T1000 (cell line): ENCODE measurements at regions not wholly inside any gene's neighbourhood (a gene's known extent, or its start where the extent isn't known, plus 50 kb on each side); places are given as distances from the start of the nearest gene placed in this dataset.

Experiments used
- DNase-seq: peaks from one replicate; lab custom pipeline; 2025; ENCODE audit warnings: mixed read lengths; lab: John Stamatoyannopoulos, UW

DNA sequence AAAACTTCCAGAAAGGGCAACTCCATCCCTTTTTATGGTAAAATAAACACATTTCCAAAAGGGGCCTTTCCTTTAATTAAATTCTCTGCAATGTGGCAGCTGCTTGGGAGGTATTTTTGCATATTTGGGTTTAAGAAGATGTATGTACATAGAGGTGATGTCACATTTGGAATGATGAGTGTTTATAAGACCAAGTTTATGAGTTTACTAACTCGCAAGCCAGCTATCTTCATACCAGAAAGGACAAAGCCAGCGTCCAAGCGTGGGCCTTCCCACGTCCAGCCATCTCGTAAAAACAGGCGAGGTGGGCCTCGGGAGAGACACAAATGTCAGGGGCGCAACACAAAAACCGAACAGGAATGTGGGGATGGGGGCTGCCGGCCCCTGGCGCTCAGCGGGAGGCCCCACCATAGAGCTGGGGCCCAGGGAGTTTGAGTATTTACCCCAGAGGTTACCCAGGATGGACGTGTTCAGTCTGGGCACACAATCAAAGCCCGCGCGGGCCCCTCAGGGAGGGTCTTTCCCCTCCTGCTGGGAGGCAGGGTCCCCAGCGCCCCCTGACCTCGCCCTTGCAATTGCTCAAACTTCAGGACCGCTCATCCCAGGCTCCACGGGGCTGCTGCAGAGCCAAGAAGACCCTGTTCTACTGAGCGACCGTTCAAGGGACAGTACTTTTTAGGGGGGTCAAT lies 137.3 kb downstream of the TWIST2 start:
- no peak for DNase-seq

DNA sequence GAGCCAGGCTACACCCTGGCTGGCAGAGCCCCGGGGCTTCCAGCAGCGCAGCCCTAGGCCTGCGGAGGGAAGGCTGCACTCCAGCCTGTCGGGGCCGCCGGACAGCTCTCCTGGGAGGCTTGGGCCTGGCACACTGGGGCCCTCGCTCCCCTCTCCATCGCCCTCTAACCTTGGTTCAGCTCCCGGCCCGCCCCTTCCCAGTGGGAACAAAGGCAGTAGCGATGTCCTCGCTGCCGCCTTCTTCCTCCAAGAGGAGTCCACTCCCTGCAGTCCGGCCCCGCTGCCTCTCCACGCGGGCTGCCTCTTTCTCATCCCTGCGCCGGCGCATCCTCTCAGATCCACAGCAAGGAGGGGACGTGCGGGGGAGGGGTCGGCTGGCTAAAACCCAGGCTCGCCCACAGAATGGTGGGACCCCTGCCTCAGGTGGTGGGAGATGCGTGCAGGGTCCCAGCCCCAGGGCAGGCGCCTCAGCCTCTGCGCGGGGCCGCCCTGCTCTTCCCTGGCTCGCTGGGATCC lies 138.1 kb downstream of the TWIST2 start:
- no peak for DNase-seq

DNA sequence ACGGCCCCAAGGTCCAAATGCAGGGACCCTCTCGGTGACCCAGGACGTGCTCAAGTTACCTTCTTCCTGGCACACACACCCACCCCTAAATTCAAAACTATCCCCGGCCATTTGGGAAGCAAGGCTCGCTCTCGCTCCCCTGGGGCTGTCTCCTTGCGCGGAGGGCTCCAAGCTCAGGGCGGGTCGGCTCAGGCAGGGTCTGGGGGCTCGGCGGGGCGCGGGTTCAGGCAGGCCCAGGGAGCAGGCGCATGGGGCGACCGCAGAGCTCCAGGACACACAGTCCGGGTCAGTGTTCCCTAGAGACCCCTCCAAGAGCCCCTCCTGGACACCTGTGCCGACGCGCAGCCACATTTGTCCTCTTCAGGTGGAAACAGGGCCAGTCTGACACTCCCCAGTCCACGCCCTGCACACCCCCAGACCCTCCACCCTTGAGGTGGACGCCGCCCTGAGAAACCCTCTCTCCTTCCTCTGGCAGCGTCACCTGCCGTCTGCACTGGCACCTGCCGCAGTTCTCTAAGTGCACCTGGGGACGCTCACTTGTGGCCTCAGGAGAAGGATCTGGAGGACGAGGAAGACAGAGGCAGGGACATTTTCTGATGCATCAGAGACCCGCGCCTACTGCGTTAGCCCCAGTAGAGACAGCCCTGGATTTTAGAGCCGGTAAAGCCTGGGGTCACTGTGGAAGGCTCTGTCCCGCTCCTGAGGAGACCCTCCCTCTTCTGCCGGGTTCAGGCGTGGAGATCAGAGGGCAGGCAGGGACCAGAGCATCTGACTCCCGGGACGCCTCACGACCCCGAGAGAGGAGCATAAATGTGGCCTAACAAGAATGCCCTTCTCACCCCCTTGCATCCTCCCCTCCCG lies 138.8 kb downstream of the TWIST2 start:
- no peak for DNase-seq

DNA sequence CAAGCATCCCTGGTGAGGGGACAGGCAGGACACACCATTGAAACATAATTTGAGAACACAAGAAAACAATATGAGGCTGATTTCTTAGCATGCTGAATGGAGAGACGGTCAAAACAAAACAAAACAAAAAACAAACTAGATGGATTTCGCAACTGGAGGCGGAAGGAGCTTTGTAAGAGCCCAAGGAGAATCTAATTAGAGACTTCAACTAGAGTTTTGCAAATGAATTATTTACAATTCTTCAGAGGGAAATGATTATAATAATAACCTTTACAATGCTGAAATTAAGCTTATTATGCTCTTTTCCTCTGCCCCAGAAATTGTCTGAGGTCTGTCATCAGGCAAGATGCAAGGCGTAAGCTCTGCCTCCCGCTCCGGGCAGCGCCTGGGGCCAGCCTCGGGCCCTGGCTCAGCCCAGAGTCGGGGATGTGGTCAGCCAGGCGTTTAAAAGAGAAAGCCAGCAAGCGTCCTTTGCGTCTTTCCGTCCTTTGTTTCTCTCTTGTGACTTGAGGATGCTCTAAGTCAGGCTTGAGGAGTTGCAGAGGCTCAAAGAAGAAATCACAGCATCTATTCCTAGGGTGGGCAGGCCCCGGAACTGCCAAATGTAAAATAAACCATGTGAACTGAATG lies 139.6 kb downstream of the TWIST2 start:
- DNase-seq = no peak

DNA sequence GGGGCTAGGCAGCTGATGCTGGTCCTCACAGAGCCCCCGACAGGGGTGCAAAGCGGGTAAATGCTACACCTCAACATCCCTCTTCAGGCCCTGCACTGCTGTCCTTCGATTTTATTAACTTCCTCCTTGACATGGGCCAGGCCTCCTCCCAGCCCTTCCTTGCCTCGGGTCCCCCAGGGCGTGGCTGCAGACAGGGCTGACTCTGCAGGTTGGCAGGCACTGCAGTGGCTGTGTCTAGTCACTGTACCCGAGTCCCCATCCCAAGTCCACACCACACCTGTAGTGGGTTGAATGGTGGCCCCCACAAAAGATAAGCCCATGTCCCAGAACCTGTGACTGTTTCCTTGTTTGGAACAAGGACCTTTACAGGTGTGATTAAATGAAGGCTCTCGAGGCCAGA lies 140.2 kb downstream of the TWIST2 start:
- DNase-seq = no peak

DNA sequence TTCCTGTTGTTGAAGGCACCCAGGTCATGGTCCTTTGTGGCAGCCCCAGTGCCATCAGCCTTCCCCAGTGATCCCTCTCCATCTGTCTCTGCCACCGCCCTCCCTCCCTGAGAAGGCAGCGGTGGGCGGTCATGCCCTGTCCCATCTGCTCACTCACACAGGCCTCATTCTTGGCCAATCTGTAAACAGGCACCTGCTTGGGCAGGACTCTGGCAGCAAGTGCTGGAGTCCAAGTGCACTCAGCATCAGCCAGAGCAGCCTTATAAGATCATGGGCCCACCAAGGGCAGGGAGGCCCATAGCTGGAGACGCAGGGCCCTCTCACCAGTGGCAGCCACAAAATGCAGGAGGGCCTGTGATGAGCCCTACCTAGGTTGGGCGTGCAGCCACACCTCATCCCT lies 140.9 kb downstream of the TWIST2 start:
- no peak for DNase-seq

DNA sequence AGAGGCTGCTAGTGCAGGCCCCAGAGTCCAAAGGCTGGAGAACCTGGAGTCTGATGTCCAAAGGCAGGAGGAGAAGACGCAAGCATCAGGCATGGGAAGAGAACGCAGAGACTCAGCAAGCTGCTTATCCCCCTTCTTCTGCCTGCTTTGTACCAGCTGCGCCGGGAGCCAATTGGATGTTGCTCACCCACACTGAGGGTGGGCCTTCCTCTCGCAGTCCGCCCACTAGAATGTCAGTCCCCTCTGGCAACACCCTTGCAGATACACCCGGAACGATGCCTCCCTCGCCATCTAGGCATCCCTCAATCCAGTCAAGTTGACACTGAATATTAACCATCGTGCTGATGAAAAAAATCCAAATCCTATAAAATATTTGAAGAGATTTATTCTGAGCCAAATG lies 141.6 kb downstream of the TWIST2 start:
- DNase-seq = no peak

DNA sequence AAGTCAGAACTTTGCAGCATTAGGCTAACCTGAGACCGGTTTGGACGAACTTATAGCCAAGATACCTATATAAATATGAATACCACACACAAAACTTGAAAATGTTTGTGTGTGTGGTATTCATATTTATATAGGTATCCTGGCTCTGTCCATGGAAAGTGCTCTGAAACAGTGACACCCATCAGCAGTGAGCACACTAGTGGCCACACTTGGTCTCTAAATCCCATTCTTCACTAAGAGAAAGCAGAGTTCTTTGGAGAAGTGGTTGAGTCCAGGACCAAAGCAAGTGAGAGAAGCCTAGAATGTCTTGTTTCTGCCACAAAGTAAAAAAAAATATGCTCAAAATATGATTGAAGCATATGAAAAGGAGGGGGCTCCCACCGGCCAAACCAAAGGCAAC lies 146.5 kb downstream of the TWIST2 start:
- DNase-seq = no peak

DNA sequence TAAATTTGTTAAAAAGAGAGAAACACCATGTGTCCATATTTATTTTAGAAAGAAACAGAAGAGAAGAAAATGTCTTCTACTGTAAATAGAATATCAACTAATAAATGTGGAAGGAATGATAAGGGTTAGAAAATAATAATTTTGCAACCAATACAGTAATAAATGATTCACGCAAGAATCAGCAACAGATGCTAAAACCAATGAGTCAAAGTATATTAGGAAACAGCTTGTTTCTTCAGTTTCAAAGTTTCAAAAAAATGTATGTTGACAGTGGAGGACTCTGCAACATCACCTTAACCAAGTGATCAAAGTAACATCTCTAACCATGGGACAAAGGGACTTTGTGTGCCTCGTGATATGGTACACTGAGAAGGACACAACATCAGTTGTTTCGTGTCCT lies 147.0 kb downstream of the TWIST2 start:
- no peak for DNase-seq

DNA sequence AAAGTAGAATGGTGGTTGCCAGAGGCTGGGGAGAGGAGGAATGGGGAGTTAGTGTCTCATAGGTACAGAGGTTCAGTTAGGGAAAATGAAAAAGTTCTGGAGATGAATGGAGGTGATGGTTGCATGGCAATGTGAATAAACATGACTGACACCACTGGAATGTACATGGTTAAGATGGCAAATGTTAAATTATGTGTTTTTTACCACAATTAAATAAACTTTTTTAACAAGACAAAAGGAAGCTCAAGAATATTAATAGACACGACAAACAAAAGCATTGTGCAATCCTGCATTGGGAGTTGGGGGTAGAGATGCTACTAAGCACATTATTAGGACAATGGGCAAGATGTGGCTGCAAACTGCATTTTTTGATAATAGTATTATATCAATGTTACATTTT lies 147.7 kb downstream of the TWIST2 start:
- no peak for DNase-seq

DNA sequence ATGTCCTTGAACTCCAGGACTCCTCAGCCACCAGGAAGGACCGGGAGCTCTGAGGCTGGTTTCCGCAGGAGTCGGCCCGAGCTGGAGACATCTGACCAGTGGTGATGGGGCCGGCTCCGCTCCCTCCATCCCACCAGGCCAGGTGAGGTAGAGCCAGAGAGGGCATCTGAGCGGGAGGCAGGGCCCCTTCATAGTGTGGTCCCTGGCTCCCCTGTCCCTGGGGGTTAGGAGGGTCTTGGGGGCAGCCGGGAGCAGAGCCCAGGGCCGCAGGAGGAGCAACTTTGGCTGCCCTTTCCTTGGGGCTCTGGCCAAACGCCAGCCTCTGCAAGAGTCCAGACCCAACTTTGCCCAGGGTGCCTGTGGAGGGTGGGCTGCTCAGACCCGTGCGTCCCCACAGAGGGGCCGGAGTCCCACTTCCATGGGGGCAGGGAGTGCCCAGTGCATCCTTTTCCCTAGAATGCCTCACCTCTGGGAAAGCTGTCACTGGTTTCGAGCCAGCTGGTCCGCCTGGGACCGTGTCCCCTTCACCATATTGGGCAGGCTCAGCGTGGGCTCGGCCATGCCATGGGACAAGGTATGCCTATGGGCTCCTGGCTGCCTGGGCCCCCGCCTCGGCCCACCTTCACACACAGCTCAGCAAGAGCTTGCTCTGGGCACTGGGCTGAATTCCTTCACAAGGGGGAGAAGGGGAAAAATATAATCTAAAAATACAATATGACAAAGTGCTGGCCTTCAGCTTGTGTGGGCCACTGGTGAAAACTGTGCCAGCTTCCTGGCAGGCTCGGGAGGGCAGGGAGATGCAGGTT lies 148.6 kb downstream of the TWIST2 start:
- DNase-seq = no peak

DNA sequence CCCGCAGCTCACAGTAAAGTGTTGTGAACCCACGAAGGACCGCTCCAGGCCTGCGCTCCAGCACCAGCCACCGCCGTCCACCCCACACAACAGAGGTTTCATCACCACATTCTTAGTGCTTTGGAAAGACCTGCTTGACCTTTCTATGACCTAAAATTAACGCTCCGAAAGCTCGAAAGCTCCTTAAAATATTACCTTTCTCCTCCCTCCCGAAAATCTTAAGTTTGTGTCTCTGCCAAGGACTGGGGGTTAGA lies 149.2 kb downstream of the TWIST2 start:
- no peak for DNase-seq

DNA sequence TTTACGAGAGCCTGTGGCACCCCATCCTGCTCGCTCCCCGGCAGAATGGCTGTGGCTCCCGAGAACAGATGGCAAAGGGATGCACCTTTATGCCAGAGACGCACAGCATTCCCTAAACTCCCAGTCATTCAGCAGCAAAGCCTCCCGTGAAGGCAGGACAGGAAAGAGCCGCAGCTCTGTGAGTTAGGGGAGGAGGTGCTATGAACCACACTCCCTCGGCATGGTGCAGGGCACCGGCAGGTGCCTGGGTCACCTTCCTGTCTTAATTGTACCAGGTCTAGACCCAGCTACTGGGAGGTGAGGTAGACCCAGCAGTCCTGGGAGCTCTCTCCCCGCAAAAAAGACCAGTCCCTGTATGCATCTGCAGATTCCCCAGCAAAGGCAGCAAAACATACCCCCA lies 149.8 kb downstream of the TWIST2 start:
- DNase-seq = no peak
